GM12891 (cell line): ENCODE measurements at regions not wholly inside any gene's neighbourhood (a gene's known extent, or its start where the extent isn't known, plus 50 kb on each side); places are given as distances from the start of the nearest gene placed in this dataset.
"Not testable (repeated sequence)": the region's sequence is repeated elsewhere in the genome, so short reads cannot be mapped to it uniquely, and the experiment has no call there.

Experiments
- POLR2A ChIP-seq: IDR thresholded peaks from 2 replicates; pipeline ENCODE4 v1.6.1; 2011; ENCODE audit warnings: low read depth, low read length, control low read depth
- POLR2AphosphoS5 ChIP-seq: IDR thresholded peaks from 2 replicates; pipeline ENCODE4 v1.6.1; 2011; ENCODE audit warnings: low read depth, low read length, control low read depth

GRCh38 chr5:166742951-166743350, 1548.5 kb upstream of the WWC1 start:
- TF ChIP-seq POLR2AphosphoS5, POLR2A: not testable (repeated sequence)
